ENCODE measurements at regions not wholly inside any gene's neighbourhood (a gene's known extent, or its start where the extent isn't known, plus 50 kb on each side); places are given as distances from the start of the nearest gene placed in this dataset.

- no peak overlapping the region for H2AFZ ChIP-seq (ENCODE audit: low read length)
- no peaks in the 10 kb centered on the region for H3K79me2 ChIP-seq (ENCODE audit: insufficient read depth, low read length)
- no peaks in the 10 kb centered on the region for H3K36me3 ChIP-seq (ENCODE audit: insufficient read depth, low read length)
- H3K9me3 ChIP-seq (ENCODE audit: low read depth, low read length) = no peaks in the 10 kb centered on the region
- H3K27me3 ChIP-seq (ENCODE audit: insufficient read depth, low read length) = no peaks in the 10 kb centered on the region
- H3K4me2 ChIP-seq (ENCODE audit: insufficient read depth, low read length) = no peak overlapping the region
- H3K4me1 ChIP-seq (ENCODE audit: insufficient read depth, low read length) = no peaks in the 10 kb centered on the region
- no peak overlapping the region for H3K4me3 ChIP-seq (ENCODE audit: insufficient read depth, low read length)
- H3K27ac ChIP-seq (ENCODE audit: low read depth, low read length) = no peak overlapping the region
- no peak for DNase-seq (ENCODE audit: insufficient read length, low spot score, missing footprints)
- no peak for TF ChIP-seq CTCF (IDR thresholded peaks at IDR 0.05; ENCODE audit: extremely low read depth, low read depth, low read length)
- H4K20me1 ChIP-seq (ENCODE audit: insufficient read depth, low read length) = no peaks in the 10 kb centered on the region
These were observed 71.0 kb upstream of the CPSF6 start for GRCh38 chr12:69168363-69168762.

- Histone ChIP-seq H4K20me1 (ENCODE audit: insufficient read depth, low read length) (no peaks in the 10 kb centered on the region), H3K27ac (ENCODE audit: low read depth, low read length) (no peak overlapping the region), H3K36me3 (ENCODE audit: insufficient read depth, low read length) (no peaks in the 10 kb centered on the region), H3K9me3 (ENCODE audit: low read depth, low read length) (no peaks in the 10 kb centered on the region), H3K4me1 (ENCODE audit: insufficient read depth, low read length) (no peaks in the 10 kb centered on the region), H3K4me2 (ENCODE audit: insufficient read depth, low read length) (no peak overlapping the region), H2AFZ (ENCODE audit: low read length) (no peak overlapping the region), H3K4me3 (ENCODE audit: insufficient read depth, low read length) (no peak overlapping the region), H3K79me2 (ENCODE audit: insufficient read depth, low read length) (no peaks in the 10 kb centered on the region), H3K27me3 (ENCODE audit: insufficient read depth, low read length) (no peaks in the 10 kb centered on the region)
- no peak for TF ChIP-seq CTCF (IDR thresholded peaks at IDR 0.05; ENCODE audit: extremely low read depth, low read depth, low read length)
- no peak for DNase-seq (ENCODE audit: insufficient read length, low spot score, missing footprints)
These were observed 70.5 kb upstream of the CPSF6 start for GRCh38 chr12:69168828-69169227.

DNA sequence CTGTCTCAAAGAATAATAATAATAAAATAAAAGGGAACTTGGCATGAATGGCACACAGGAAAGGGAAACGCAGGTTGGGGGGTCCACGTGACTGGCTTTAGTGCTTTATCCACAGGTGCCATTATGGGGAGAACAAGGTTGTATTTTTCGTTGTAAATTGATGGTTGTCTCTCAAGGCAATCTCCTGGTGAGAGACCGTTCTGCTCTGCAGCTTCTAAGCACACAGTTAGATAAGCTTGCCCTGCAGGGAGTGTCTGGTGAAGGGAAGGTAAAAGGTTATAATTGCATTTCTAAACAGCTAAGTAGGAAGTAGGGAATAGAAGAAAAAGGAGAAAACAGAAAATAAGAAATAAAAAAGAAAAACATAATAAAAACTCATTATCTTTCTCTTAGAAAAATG, 69.1 kb upstream of the CPSF6 start:
- Histone ChIP-seq H4K20me1 (ENCODE audit: insufficient read depth, low read length) (no peaks in the 10 kb centered on the region), H2AFZ (ENCODE audit: low read length) (no peak overlapping the region), H3K4me2 (ENCODE audit: insufficient read depth, low read length) (no peak overlapping the region), H3K79me2 (ENCODE audit: insufficient read depth, low read length) (no peaks in the 10 kb centered on the region), H3K27ac (ENCODE audit: low read depth, low read length) (no peak overlapping the region), H3K36me3 (ENCODE audit: insufficient read depth, low read length) (no peaks in the 10 kb centered on the region), H3K9me3 (ENCODE audit: low read depth, low read length) (no peaks in the 10 kb centered on the region), H3K4me3 (ENCODE audit: insufficient read depth, low read length) (no peak overlapping the region), H3K27me3 (ENCODE audit: insufficient read depth, low read length) (peaks cover 2% of the 10 kb centered on the region), H3K4me1 (ENCODE audit: insufficient read depth, low read length) (no peaks in the 10 kb centered on the region)
- no peak for TF ChIP-seq CTCF (IDR thresholded peaks at IDR 0.05; ENCODE audit: extremely low read depth, low read depth, low read length)
- no peak for DNase-seq (ENCODE audit: insufficient read length, low spot score, missing footprints)

DNA sequence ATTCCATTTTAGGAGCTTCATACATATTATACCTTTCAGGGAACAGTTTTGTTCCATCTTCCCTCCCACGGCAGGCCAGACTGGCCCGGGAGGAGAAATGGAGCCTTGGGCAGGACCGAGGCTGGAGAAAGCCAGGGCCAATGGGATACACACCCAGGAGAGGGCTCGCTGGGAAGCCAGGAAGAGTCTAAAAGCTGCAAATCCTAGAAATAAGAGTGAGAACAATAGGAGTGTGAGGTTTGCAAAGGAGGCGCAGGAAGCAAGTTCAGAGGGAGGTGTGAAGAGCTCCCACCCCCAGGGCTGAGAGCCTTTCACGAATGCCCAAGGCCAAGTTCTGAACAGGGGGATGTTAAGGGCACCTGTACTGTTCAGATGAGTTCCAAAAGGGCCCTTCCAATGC, 67.5 kb upstream of the CPSF6 start:
- H3K4me2 ChIP-seq (ENCODE audit: insufficient read depth, low read length) = no peak overlapping the region
- no peak for TF ChIP-seq CTCF (IDR thresholded peaks at IDR 0.05; ENCODE audit: extremely low read depth, low read depth, low read length)
- H2AFZ ChIP-seq (ENCODE audit: low read length) = no peak overlapping the region
- H3K27ac ChIP-seq (ENCODE audit: low read depth, low read length) = no peak overlapping the region
- H3K79me2 ChIP-seq (ENCODE audit: insufficient read depth, low read length) = no peaks in the 10 kb centered on the region
- peaks cover 2% of the 10 kb centered on the region for H3K27me3 ChIP-seq (ENCODE audit: insufficient read depth, low read length)
- H3K4me1 ChIP-seq (ENCODE audit: insufficient read depth, low read length) = no peaks in the 10 kb centered on the region
- H4K20me1 ChIP-seq (ENCODE audit: insufficient read depth, low read length) = no peaks in the 10 kb centered on the region
- no peaks in the 10 kb centered on the region for H3K36me3 ChIP-seq (ENCODE audit: insufficient read depth, low read length)
- H3K4me3 ChIP-seq (ENCODE audit: insufficient read depth, low read length) = no peak overlapping the region
- H3K9me3 ChIP-seq (ENCODE audit: low read depth, low read length) = no peaks in the 10 kb centered on the region
- DNase-seq (ENCODE audit: insufficient read length, low spot score, missing footprints) = no peak

All from osteoblast (primary cell).